ENCODE measurements at regions not wholly inside any gene's neighbourhood (a gene's known extent, or its start where the extent isn't known, plus 50 kb on each side); places are given as distances from the start of the nearest gene placed in this dataset.
"Not testable (repeated sequence)": the region's sequence is repeated elsewhere in the genome, so short reads cannot be mapped to it uniquely, and the experiment has no call there.

DNA sequence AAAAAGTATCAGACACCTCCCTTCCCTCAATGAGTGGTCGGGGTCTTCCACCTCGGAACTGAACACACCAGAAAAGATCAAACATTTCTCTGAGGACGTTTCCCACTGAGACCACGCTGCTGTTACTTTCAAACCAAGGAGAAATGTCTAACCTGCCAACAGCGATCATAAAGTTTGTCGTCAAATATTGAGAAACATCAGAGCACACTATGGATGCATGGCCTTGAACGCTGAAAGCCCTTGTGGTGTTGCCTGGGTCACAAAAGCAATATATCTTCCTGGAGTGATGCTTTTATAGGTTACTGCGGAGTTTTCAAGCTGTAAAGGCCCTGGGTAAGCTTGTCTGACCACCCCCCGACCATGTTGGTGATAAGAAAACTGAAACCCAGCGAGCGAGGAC, 70.2 kb upstream of the ID2 start:
- no CpG with 5 or more reads among the region's 11 CpGs for WGBS (ENCODE audit: extremely low coverage, insufficient coverage, insufficient read length)
- H3K14ac ChIP-seq (ENCODE audit: low read length), result no peak overlapping the region
- H3K4me2 ChIP-seq (ENCODE audit: low read length), result no peak overlapping the region
- no peaks in the 10 kb centered on the region for H3K27me3 ChIP-seq (ENCODE audit: insufficient read depth, low read length)
- no peak overlapping the region for H2BK5ac ChIP-seq (ENCODE audit: low read depth, low read length, poor library complexity)
- no peaks in the 10 kb centered on the region for H3K79me2 ChIP-seq (ENCODE audit: control insufficient read depth, insufficient read depth, low read length, poor library complexity)
- H2BK12ac ChIP-seq (ENCODE audit: low read length), result no peak overlapping the region
- peaks cover 7% of the 10 kb centered on the region for H3K9me3 ChIP-seq (ENCODE audit: insufficient read depth, low read depth, low read length)
- H4K12ac ChIP-seq (ENCODE audit: low read depth, low read length), result no peak overlapping the region
- no peak overlapping the region for H3K23ac ChIP-seq (ENCODE audit: low read length)
- no peak overlapping the region for H2AK5ac ChIP-seq (ENCODE audit: low read length)
- no peak overlapping the region for H4K8ac ChIP-seq (ENCODE audit: low read depth, low read length)
- H3K9ac ChIP-seq (ENCODE audit: low read length), result no peak overlapping the region
- H2AFZ ChIP-seq (ENCODE audit: insufficient read depth, low read length, poor library complexity), result no peak overlapping the region
- no peak overlapping the region for H2BK120ac ChIP-seq (ENCODE audit: insufficient read depth, low read length, poor library complexity)
- DNase-seq, result no peak
- H4K91ac ChIP-seq (ENCODE audit: low read depth, low read length), result no peak overlapping the region
- peaks cover 0 to 2% of the 10 kb centered on the region in 2 experiments for H3K36me3 ChIP-seq (ENCODE audit: control insufficient read depth in 1 of 2, insufficient read depth in 2 of 2, low read length in 2 of 2)
- peaks cover 24% of the 10 kb centered on the region for H3K79me1 ChIP-seq (ENCODE audit: low read length)
- H3K27ac ChIP-seq (ENCODE audit: low read depth, low read length), result no peak overlapping the region
- H3K4me1 ChIP-seq (ENCODE audit: control insufficient read depth in 1 of 2, insufficient read depth in 2 of 2, low read length in 2 of 2), result peaks cover 8 to 19% of the 10 kb centered on the region in 2 experiments
- no peak overlapping the region for H3K4me3 ChIP-seq (ENCODE audit: low read depth, low read length)
- no peak overlapping the region for H3K18ac ChIP-seq (ENCODE audit: low read length)
- H3K4ac ChIP-seq (ENCODE audit: low read depth, low read length), result no peak overlapping the region

DNA sequence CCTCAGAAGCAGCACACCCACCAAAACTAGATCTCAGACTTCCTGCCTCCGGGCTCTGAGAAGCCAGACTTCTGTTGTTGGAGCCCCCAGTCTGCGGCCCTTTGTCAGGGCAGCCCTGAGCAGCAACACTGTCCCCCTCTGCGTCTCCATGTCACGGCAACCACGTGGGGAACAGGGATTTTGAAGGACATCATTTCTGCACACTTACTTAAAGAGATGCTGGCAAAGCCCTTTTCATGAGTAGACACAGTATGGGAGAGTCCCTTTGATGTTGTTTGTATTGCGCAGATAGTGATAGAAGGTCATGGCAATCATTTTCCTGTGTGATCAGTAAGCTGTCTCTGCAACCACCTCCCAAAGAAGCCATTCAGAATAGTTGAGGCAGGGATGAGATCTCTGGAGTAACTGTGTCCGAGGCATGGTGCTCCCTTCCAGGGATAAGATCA, 69.1 kb upstream of the ID2 start:
- no peak overlapping the region for H3K4me3 ChIP-seq (ENCODE audit: low read depth, low read length)
- no peak overlapping the region for H4K12ac ChIP-seq (ENCODE audit: low read depth, low read length)
- peak overlapping the region; percentile 6 for H3K14ac ChIP-seq (ENCODE audit: low read length)
- H2AK5ac ChIP-seq (ENCODE audit: low read length), result no peak overlapping the region
- peaks cover 0 to 2% of the 10 kb centered on the region in 2 experiments for H3K36me3 ChIP-seq (ENCODE audit: control insufficient read depth in 1 of 2, insufficient read depth in 2 of 2, low read length in 2 of 2)
- peaks cover 8 to 19% of the 10 kb centered on the region in 2 experiments for H3K4me1 ChIP-seq (ENCODE audit: control insufficient read depth in 1 of 2, insufficient read depth in 2 of 2, low read length in 2 of 2)
- peak overlapping the region; percentile 16 for H2BK12ac ChIP-seq (ENCODE audit: low read length)
- DNase-seq, result no peak
- H3K27ac ChIP-seq (ENCODE audit: low read depth, low read length), result no peak overlapping the region
- no peak overlapping the region for H2AFZ ChIP-seq (ENCODE audit: insufficient read depth, low read length, poor library complexity)
- H3K27me3 ChIP-seq (ENCODE audit: insufficient read depth, low read length), result no peaks in the 10 kb centered on the region
- peaks cover 7% of the 10 kb centered on the region for H3K9me3 ChIP-seq (ENCODE audit: insufficient read depth, low read depth, low read length)
- WGBS (ENCODE audit: extremely low coverage, insufficient coverage, insufficient read length), result no CpG with 5 or more reads among the region's 7 CpGs
- H2BK120ac ChIP-seq (ENCODE audit: insufficient read depth, low read length, poor library complexity), result no peak overlapping the region
- H3K79me1 ChIP-seq (ENCODE audit: low read length), result peaks cover 22% of the 10 kb centered on the region
- no peak overlapping the region for H3K18ac ChIP-seq (ENCODE audit: low read length)
- H3K4ac ChIP-seq (ENCODE audit: low read depth, low read length), result no peak overlapping the region
- no peak overlapping the region for H3K4me2 ChIP-seq (ENCODE audit: low read length)
- H4K91ac ChIP-seq (ENCODE audit: low read depth, low read length), result peak overlapping the region; percentile 4
- H3K79me2 ChIP-seq (ENCODE audit: control insufficient read depth, insufficient read depth, low read length, poor library complexity), result no peaks in the 10 kb centered on the region
- H4K8ac ChIP-seq (ENCODE audit: low read depth, low read length), result no peak overlapping the region
- no peak overlapping the region for H2BK5ac ChIP-seq (ENCODE audit: low read depth, low read length, poor library complexity)
- H3K9ac ChIP-seq (ENCODE audit: low read length), result no peak overlapping the region
- H3K23ac ChIP-seq (ENCODE audit: low read length), result no peak overlapping the region

DNA sequence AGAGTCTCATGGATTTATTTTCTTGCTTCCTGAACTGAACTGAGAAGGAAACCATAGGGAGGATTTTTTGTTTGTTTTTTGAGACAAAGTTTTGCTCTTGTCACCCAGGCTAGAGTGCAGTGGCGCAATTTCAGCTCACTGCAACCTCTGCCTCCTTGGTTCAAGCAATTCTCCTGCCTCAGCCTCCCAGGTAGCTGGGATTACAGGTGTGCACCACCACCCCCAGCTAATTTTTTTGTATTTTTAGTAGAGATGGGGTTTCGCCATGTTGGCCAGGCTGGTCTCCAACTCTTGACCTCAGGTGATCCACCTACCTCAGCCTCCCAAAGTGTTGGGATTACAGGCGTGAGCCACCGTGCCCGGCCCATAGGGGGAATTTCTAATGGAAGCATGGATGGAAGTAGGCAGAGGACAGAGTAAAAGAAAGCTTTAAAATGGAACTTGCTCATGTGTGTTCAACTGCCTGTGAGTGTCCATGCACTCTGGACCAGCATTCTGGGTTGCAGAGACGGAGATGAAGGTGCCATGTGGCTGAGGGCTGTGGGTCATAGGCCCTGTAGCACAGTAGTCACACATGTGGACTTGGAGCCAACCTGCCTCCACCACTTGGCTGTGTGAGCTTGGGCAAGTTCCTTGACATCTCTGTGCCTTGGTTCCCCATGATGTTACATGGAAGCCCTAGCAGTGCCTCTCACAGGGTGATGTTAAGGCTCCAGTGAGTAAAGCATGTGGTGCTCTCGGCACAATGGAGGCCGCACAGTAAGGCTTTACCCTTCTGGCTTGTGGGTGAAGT, 68.5 kb upstream of the ID2 start:
- not testable (repeated sequence) for DNase-seq; H4K8ac ChIP-seq (ENCODE audit: low read depth, low read length); H3K36me3 ChIP-seq (ENCODE audit: control insufficient read depth in 1 of 2, insufficient read depth in 2 of 2, low read length in 2 of 2); H2BK120ac ChIP-seq (ENCODE audit: insufficient read depth, low read length, poor library complexity); H2AFZ ChIP-seq (ENCODE audit: insufficient read depth, low read length, poor library complexity); H2BK12ac ChIP-seq (ENCODE audit: low read length); H3K27ac ChIP-seq (ENCODE audit: low read depth, low read length); H2BK5ac ChIP-seq (ENCODE audit: low read depth, low read length, poor library complexity); H3K4me2 ChIP-seq (ENCODE audit: low read length); H3K18ac ChIP-seq (ENCODE audit: low read length); H4K91ac ChIP-seq (ENCODE audit: low read depth, low read length); H2AK5ac ChIP-seq (ENCODE audit: low read length); H3K27me3 ChIP-seq (ENCODE audit: insufficient read depth, low read length); H4K12ac ChIP-seq (ENCODE audit: low read depth, low read length); H3K4ac ChIP-seq (ENCODE audit: low read depth, low read length); H3K4me3 ChIP-seq (ENCODE audit: low read depth, low read length); H3K23ac ChIP-seq (ENCODE audit: low read length); H3K9me3 ChIP-seq (ENCODE audit: insufficient read depth, low read depth, low read length); H3K79me2 ChIP-seq (ENCODE audit: control insufficient read depth, insufficient read depth, low read length, poor library complexity); H3K9ac ChIP-seq (ENCODE audit: low read length)
- no CpG with 5 or more reads among the region's 8 CpGs for WGBS (ENCODE audit: extremely low coverage, insufficient coverage, insufficient read length)
- peak overlapping the region; percentile 42 for H3K14ac ChIP-seq (ENCODE audit: low read length)
- peaks cover 8 to 19% of the 10 kb centered on the region in 2 experiments for H3K4me1 ChIP-seq (ENCODE audit: control insufficient read depth in 1 of 2, insufficient read depth in 2 of 2, low read length in 2 of 2)
- peaks cover 17% of the 10 kb centered on the region for H3K79me1 ChIP-seq (ENCODE audit: low read length)

DNA sequence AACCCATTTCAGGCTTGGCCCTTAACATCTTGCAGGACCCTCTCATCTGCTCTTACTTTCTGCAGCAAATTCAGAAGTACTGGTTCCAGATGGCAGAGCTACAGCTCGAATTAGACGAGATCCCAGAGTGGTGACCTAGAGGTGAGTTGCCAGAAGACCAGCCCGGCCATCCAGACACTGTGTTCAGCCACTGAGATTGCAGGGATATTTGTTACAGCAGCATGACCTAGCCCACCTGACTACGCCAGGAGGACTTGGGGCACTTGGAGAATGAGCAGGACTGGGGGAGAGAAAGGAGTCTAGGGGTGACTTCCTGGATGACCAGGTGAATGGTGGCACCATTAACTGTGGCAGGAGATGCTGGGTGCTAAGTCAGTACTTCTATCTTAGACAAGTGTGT, 67.2 kb upstream of the ID2 start:
- Histone ChIP-seq H3K27me3 (ENCODE audit: insufficient read depth, low read length) (no peaks in the 10 kb centered on the region), H3K4me1 (ENCODE audit: control insufficient read depth in 1 of 2, insufficient read depth in 2 of 2, low read length in 2 of 2) (peaks cover 3 to 10% of the 10 kb centered on the region in 2 experiments), H4K8ac (ENCODE audit: low read depth, low read length) (no peak overlapping the region), H3K36me3 (ENCODE audit: control insufficient read depth in 1 of 2, insufficient read depth in 2 of 2, low read length in 2 of 2) (peaks cover 0 to 2% of the 10 kb centered on the region in 2 experiments), H3K9ac (ENCODE audit: low read length) (no peak overlapping the region), H3K79me2 (ENCODE audit: control insufficient read depth, insufficient read depth, low read length, poor library complexity) (no peaks in the 10 kb centered on the region), H3K14ac (ENCODE audit: low read length) (no peak overlapping the region), H3K9me3 (ENCODE audit: insufficient read depth, low read depth, low read length) (peaks cover 7% of the 10 kb centered on the region), H2AK5ac (ENCODE audit: low read length) (no peak overlapping the region), H4K91ac (ENCODE audit: low read depth, low read length) (no peak overlapping the region), H2BK12ac (ENCODE audit: low read length) (no peak overlapping the region), H3K4me2 (ENCODE audit: low read length) (no peak overlapping the region), H4K12ac (ENCODE audit: low read depth, low read length) (no peak overlapping the region), H2AFZ (ENCODE audit: insufficient read depth, low read length, poor library complexity) (no peak overlapping the region), H3K79me1 (ENCODE audit: low read length) (peaks cover 12% of the 10 kb centered on the region), H3K27ac (ENCODE audit: low read depth, low read length) (no peak overlapping the region), H3K4me3 (ENCODE audit: low read depth, low read length) (no peak overlapping the region), H2BK5ac (ENCODE audit: low read depth, low read length, poor library complexity) (no peak overlapping the region), H2BK120ac (ENCODE audit: insufficient read depth, low read length, poor library complexity) (no peak overlapping the region), H3K18ac (ENCODE audit: low read length) (no peak overlapping the region), H3K23ac (ENCODE audit: low read length) (no peak overlapping the region), H3K4ac (ENCODE audit: low read depth, low read length) (no peak overlapping the region)
- WGBS (ENCODE audit: extremely low coverage, insufficient coverage, insufficient read length), result no CpG with 5 or more reads among the region's 4 CpGs
- no peak for DNase-seq

Data from trophoblast cell (in vitro differentiated cells and primary cell).